Neural cell (in vitro differentiated cells): ENCODE measurements at regions not wholly inside any gene's neighbourhood (a gene's known extent, or its start where the extent isn't known, plus 50 kb on each side); places are given as distances from the start of the nearest gene placed in this dataset.

Source experiments
- RAD21 ChIP-seq: fragments of 450-650 bp; conservative IDR thresholded peaks from 2 replicates; pipeline ENCODE4 v1.6.1; 2014; ENCODE audit warnings: antibody characterized with exemption, mild to moderate bottlenecking, moderate library complexity
- SMC3 ChIP-seq: fragments of 450-650 bp; conservative IDR thresholded peaks from 2 replicates; pipeline ENCODE4 v1.6.1; 2014; ENCODE audit warnings: antibody characterized with exemption, mild to moderate bottlenecking, moderate library complexity; ENCODE audit not compliant: poor library complexity
- TF ChIP-seq, protein P1 (sequence below): fragments of 450-650 bp; IDR thresholded peaks from 2 replicates; pipeline ENCODE4 v1.5.1; 2014; ENCODE audit warnings: antibody characterized with exemption, mild to moderate bottlenecking, moderate library complexity; ENCODE audit not compliant: poor library complexity, severe bottlenecking

DNA sequence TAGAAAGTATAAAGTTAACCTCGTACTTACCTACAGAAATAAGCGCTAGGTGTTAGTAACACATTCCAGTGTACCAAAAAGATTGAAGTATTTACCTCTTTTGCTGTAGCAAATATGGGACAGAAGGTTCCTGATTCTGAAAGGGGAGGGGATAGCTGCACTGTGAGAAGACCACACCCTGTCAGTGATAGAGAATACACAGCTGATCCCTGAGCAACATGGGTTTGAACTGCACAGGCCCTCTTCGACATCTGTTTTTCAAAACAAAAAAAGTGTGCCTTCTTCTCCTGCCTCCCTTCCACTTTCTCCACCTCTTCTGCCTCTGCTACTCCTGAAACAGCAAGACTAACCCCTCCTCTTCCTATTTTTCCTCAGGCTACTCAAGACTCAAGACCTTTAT, 201.8 kb upstream of the SLIT2 start:
- TF ChIP-seq, protein P1, sequence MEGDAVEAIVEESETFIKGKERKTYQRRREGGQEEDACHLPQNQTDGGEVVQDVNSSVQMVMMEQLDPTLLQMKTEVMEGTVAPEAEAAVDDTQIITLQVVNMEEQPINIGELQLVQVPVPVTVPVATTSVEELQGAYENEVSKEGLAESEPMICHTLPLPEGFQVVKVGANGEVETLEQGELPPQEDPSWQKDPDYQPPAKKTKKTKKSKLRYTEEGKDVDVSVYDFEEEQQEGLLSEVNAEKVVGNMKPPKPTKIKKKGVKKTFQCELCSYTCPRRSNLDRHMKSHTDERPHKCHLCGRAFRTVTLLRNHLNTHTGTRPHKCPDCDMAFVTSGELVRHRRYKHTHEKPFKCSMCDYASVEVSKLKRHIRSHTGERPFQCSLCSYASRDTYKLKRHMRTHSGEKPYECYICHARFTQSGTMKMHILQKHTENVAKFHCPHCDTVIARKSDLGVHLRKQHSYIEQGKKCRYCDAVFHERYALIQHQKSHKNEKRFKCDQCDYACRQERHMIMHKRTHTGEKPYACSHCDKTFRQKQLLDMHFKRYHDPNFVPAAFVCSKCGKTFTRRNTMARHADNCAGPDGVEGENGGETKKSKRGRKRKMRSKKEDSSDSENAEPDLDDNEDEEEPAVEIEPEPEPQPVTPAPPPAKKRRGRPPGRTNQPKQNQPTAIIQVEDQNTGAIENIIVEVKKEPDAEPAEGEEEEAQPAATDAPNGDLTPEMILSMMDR: no peak
- TF ChIP-seq RAD21 (no peak), SMC3 (no peak)
